ENCODE measurements at regions not wholly inside any gene's neighbourhood (a gene's known extent, or its start where the extent isn't known, plus 50 kb on each side); places are given as distances from the start of the nearest gene placed in this dataset.
"Not testable (repeated sequence)": the region's sequence is repeated elsewhere in the genome, so short reads cannot be mapped to it uniquely, and the experiment has no call there.

DNA sequence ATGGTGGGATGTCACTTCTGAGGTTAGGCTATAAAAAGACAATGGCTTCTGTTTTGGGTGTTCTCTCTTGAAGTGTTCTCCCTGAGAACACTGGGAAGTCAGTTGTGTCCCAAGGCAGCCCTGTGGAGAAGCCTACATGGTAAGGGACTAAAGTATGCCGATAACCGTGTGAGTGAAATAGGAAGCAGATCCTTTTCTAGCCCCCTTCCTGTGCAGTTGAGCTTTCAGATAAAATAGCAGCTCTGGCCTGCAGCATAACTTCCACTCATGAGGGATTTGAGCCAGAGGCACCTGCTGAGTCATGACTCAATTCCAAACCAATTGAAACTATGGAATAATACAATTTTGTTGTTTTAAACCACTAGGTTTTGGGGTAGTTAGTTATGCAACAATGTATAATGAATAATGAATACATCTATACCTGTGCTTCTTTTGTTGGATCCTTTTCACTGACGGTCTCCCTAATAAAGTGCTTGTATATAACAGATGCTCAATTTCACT is 241.6 kb downstream of the TFAP2B start:
- DNase-seq, result no peak

DNA sequence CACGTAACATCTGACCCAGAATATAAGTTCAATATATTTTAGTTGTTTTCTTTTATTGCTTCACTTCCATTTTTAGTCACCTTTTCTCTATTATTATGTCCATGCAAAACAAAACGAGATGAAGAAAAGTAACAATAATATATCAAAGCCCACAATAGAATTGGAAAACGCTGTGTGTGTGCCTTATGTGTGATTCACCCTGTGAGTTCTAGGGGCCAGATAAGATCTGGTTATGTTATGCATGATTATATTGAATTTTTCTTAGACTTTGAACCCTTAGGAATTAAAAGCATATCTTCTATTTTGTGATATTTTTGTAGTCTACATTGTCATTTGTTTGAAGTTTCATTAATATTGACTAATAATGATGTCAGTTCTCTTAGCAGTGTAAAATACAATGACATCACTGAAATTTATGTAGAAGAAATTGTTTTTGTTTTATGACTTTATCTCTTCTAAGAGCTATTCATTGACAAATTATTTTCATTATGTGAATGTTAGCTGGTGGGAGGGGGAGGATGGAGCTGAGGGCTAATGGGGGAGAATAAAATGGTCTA is 243.6 kb downstream of the TFAP2B start:
- DNase-seq, result no peak

DNA sequence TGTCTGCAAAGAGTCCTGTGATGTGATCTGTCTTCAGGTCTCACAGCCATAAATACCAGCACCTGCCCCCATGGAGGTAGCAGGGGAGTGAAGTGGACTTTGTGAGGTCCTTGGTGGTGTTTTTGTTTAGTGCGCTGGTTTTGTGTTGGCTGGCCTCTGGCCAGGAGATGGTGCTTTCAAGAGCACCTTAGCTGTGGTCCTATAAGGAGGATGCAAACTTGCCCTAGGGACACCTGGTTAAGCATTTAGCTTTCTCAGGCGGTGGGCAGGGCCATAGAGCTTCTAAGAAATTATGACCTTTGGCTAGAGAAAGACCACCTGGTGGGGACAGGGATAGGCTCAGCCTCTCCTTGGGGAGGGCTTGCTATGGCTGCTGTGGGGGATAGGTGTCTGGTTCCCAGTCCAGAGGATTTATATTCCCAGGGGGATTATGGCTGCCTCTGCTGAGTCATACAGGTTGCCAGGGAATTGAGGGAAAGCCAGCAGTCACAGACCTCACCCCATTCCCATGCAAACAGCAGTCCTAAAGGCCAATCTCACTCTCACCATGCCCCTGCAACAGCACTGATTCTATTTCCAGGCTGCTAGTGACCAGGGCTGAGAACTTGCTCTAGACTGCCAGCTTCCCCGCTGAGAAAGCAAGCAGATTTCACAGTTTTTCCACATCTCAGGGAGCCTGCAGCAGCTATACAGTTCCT is 259.3 kb downstream of the TFAP2B start:
- DNase-seq, result no peak

DNA sequence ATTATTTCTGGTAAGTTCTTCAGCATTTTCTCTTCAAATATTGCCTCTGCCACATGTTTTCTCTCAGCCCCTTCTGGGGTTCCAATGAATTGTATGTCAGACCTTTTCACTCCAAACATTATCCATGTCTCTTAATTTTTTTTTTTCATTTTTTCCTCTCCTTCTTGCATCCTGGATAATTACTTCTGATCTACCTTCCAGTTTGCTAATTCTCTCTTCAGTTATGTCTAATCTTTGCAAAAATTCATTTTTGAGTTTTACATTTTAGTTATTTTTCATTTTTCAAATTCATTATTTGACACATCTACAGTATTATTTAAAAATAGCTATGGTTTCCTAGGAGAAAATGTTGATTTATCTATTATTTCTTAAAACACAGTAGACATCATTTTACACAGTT is 271.7 kb downstream of the TFAP2B start:
- DNase-seq, result no peak

DNA sequence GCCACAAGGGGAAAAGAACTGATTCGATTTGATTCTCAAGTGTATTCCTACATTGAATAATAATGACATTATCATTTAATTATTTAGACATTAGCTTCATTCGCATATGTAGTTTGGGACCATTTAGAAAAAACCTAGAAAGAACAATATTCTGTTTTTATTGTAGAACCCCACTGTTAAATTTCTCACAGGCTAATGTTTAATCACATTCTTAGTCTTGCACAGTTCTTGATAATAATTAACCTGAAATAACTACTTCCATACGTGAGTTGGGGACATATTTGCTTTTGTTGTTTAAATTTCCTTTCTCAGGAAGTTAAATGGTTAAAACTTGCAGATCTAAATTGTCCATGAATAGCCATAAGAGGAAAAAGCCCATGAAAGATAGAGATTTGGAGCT is 275.2 kb downstream of the TFAP2B start:
- DNase-seq, result no peak

DNA sequence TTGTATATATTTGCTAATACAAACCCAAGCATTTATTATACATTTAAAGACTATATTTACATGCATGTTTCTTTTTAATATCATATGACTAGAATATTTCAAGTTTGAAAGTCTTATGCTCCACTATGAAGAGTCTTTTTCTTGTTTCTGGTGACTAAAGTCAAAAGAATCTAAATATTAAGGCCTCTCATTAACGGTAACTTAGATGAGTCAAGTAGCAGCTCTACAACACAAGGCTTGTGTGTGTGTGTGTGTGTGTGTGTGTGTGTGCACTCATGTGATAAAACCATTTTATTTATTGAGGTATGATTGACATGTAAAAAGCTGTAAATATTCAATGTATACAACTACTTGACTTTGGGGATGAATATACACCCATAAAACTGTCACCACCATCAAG is 275.6 kb downstream of the TFAP2B start:
- DNase-seq, result no peak

DNA sequence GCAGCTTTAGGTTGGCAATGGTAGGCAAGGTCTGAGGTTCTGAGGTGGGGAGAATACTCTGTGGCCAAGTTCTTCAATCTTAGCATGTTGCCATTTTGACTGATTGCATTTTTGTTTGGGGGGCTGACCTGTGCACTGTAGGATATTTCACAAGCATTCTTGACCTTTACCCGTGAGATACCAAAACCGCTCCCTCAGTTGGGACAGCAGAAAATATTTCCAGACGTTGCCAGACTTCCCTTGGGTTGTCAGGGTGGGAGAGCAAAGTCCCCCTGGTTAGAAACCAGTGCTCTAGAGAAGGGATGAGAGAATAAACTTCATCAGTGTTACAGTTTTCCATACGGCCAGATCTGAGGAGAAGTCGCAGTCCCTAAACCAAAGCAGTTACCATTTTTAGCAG is 279.6 kb downstream of the TFAP2B start:
- DNase-seq, result no peak

DNA sequence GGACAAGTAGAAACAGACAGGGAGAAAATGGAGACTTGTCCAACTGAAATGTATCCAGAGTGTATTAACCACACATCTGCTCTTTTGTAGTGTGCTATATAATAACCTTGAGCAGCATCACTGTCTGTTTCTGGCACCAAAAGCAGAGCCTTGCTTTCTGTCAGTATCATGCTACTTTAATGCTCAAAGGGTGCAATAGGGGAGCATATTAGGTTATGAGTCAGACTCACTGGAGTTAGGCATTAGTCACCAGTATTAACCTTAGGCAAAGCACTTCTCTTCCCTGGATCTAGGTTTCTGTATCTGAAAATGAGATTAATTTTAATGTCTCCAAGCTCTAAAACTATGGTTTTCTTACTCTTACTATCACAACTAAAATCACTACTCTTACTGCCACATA is 280.1 kb downstream of the TFAP2B start:
- no peak for DNase-seq

DNA sequence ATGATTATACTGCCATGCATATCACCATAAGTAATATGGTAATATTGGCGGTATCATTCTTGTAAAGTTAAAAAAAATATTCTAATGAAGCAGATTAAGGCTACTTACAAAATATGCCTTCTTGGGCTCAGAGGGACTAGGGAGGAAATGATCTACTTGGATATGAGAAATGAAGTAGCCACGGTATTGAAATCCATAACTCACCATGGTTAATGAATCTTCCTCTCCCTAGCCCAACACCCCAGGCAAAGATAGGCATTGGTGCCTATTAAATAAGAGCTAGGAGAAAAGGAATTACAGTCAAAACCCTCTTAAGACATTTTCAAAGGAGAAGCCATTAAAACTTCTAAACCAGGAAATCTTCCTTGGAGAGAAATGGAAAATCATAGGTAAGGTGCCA is 280.5 kb downstream of the TFAP2B start:
- no peak for DNase-seq

DNA sequence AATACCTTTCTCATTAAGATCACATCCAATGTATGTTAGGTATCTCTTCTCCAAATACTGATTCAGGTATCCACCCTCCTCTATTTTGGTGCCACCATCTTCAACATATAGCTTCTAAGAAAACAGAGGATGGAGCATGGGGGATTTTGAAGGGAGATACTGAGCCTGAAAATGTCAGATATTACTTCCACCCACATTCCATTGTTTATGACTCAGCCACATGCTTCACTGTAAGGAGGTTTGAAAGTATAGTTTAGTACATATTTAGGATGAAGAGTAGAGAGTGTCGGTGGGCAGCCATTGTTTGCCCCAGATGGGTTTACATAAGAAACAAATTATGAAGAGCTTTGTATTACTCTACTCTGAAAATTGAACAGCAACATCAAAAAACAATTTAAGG is 286.7 kb downstream of the TFAP2B start:
- DNase-seq, result no peak

DNA sequence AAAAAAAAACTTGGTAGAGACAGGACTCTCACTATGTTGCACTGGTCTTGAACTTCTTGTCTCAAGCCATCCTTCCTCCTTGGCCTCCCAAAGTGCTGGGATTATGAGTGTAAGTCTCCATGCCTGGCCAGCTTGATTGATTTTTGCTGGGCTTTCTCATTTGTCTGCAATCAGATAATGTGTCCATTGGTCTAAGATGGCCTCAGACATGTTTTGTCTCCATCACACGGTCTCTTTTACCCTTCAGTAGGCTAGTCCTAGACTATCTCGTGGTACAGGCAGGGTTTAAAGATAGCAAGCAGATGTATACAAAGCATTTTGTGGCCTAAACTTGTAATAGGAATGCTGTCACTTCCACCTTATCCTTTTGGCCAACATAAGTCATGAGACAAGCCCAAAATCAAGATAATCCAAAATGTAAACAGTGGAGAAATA is 289.1 kb downstream of the TFAP2B start:
- no peak for DNase-seq

DNA sequence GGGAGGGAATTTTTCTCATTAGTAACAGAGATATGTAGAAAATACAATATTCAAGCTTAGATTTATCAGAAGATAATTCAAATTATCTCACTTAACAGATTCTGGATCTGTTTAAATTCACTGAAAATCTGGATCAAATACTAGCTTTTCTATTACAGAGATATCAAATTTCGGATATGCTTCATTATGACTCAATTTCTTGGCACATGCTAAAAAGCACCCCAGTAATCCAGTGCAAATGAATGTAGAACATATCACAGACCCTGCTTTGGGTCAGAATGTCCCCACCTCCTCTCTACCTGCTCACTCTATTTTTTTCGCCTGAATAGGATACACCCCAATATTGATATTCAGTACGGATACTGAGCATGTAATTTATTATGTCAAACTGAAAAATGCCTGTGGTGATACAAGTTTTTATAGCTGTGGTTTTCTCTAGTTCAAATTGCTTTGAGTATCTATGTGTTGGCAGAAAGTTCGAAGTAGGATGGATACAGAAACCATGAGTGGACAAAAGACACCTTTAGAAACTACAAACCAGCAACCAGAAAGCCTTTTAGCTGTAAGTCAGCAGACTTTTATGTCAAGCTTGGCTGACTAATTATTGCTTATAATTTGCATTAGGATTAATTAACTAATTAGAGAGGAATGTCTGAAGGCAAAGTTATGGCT is 290.0 kb downstream of the TFAP2B start:
- no peak for DNase-seq

DNA sequence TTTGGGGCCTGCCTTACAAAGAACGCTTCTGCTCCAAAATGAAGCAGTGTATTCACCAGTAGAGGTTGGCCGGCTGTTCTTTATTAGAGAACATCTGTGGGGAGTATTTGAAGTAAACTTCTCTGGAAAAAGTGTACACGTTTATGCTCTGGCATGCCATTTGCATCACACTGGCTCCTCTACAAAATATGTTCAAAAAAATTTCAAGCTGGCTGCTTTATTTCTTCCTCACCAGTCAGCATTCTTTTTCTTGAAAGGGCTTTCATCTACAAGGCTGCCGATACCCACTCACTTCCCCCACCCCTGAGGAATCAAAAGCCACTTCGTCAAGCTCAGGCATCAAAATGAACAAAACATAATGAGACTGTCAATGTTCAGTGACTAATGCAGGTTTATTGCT is 294.1 kb downstream of the TFAP2B start:
- no peak for DNase-seq

DNA sequence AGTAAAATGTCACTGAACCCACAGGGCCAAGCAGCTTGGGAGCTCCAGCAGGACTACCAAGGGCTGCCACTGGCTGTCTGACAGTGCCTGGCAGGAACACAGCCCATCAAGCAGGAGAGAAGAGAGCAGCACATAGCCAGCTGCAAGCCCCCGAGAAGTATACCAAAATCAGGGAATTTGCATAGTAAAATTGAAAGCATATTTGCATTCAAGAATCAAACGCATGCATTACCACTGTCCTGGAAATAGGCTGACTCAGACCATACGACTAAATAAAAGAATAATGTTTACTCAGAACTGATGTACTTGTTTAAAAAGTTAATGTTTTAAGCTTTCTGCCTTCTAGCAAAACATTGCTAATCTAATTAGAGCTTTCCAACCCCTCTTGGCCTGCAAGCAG is 298.1 kb downstream of the TFAP2B start:
- no peak for DNase-seq

DNA sequence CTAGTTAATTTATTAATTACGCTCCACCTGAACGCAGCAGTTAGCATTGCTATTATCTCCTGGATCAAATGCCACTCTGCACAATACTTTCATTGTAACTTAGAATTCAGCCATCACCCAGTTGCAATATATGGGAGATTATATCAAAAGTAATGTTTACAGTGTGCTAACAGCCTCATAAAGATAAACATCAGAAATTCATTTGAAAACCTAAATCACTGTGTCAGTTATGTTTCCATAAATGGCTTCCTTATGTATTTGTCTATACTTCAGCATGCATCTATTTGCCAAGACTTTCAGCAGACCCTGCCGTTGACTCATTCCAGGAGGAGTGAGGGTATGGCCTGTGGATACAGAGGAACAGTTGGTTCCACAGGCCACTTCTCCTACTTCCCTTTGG is 300.1 kb downstream of the TFAP2B start:
- no peak for DNase-seq

DNA sequence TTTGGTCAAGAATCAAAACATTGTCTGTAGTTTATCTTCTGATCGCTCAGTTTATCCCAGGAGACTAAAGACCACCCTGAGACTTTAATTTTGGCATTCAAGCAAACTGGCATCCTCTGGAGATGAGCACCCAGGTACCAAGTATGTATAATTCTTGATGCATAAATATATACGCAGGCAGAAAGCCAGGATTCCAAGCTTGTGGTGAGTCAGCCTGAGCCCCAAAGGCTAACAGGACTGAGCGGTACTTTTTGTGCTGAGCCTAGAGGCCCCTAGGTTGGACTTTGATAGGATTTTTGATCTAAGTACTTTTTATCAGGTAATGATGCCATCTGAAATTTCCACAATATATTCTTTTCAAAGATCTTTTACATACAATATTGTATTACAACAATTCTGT is 301.3 kb downstream of the TFAP2B start:
- no peak for DNase-seq

DNA sequence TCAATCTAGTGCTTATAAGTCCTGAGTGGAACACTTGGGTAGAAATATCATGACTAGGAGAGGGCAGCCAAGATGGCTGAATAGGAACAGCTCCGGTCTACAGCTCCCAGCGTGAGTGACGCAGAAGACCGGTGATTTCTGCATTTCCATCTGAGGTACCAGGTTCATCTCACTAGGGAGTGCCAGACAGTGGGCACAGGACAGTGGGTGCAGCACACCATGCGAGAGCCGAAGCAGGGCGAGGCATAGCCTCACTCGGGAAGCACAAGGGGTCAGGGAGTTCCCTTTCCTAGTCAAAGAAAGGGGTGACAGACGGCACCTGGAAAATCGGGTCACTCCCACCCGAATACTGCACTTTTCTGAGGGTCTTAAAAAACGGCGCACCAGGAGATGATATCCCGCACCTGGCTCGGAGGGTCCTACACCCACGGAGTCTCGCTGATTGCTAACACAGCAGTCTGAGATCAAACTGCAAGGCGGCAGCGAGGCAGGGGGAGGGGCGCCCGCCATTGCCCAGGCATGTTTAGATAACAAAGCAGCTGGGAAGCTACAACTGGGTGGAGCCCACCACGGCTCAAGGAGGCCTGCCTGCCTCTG is 302.8 kb downstream of the TFAP2B start:
- DNase-seq, result not testable (repeated sequence)

DNA sequence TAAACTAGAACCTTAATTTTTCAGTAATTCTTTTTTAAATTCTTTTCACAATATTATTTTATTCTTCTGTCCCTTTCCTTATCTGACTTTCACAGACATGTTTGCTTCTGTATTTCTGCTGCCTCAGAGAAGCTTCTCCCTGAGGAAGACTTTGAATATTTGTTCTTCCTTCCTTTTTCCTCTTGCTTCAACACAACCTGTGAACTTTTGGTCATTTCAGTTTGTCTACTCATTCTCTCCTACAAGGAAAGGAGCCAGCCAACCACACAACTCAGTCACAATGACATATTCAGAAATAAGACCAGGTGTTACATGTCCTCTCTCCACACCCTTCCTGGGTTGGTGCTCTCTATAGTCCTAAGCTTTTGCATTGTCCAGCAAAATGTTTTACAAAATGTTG is 310.4 kb downstream of the TFAP2B start:
- no peak for DNase-seq

DNA sequence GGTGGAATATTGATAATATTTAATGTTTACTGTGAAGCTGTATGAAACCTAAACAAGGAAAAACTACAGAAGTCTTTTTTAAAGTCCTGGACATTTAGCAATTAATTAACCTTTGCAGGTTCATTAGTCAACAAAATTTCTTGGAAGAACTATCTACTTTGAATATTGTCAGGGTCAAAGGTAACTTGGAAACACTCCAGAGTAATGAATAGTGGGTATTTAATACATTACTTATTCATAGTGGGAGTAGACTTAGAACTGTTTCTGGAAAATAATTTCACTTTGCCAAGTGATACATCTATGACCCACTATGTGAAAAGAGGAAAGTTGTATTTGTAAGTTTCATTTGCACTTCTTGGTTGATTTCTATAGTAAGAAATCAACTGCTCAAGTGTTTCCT is 319.1 kb downstream of the TFAP2B start:
- no peak for DNase-seq

DNA sequence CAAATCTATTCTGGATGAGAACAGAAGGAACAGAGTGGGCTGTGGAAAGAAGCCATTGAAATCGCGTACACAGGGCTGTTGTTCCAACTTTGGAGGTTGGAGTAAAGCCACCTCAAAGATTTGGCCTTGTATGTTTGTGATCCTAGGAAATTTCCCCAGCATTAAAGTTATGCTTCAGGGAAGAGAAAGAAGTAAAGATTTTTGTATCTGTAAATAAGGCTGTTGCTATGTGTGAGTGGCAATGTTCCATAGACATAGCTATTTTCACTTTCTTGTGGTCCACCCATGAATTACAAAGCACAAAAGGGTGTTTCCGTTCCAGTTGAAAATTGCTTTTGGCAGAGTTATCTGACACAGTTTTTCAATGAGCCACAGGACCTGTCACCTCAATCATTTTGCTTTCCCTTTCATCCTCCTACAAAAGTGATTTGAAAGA is 321.3 kb downstream of the TFAP2B start:
- no peak for DNase-seq

DNA sequence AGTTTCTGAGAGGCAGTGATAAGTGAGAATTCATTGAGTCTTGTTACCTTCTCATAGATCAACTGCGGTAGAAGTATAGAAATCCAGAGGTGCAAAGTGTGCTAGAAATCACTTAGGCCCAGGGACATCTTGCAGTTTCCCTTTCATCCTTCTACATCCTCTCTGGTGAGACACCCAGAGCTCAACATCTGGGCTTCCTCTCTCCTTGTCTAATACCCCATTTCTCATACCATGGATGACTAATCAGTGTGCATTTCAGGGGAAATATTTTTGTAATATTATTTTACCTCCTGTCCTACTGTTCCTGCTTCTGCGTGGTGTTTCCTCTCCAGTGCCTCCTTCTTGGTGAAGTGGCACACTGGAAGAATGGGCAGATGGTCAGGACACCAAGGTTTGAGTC is 322.4 kb downstream of the TFAP2B start:
- no peak for DNase-seq

DNA sequence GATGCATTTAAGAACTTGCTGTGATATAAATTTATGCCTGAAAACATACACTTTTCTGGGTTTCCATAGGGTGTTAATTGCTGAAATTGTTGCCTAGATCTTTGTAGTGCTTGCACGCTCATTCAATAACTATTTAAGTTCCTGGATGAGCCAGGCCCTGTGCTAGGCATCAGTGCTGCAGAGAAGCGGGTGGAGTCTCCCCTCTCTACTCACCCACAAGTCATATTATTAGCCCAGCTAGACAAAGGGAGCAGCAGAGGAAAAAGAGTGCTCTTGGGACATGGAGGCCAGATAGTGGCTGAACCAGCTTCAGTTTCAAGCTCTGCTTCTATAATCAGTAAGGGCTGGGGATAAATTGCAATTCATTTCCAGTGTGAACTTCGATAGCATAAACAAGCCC is 329.1 kb downstream of the TFAP2B start:
- DNase-seq, result no peak

DNA sequence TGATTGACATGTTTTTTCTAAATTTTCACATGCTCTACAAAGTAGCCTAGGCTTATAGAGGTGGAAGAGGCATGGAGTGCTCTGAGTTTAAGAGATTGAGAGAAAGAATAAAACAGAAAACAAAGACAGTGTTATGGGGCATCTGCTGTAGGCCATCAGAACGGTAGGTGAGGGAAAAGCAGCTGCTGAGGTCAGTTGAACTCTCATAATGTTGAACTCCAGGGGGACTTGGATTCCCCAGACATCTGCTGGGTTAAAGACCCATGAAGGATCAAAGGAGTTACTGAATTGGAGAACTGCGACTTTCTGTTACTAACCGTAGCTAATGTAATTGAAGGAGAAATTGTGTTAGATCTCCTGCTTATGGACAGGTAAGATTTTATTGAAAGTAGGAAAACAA is 333.9 kb downstream of the TFAP2B start:
- no peak for DNase-seq

DNA sequence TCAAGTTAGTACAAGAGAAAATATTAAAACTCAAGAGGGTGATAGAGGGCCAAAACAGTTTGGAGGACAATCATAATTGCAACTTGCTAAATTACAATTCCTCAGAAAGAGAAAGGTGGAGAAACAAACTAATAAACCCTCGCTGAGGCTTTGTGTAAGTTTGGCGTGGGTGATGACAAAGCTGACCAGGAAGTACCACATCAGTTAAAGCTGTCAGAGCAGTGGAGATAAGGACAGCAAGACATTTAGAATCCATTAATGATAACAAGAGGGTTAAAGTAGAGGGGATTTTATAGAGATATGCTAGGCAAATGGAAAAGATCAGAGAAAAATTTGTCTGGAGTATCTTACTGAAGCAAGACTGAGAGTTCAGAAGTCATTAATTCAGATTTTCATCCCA is 334.4 kb downstream of the TFAP2B start:
- DNase-seq, result no peak
